Astrocyte (in vitro differentiated cells and primary cell): ENCODE measurements at regions not wholly inside any gene's neighbourhood (a gene's known extent, or its start where the extent isn't known, plus 50 kb on each side); places are given as distances from the start of the nearest gene placed in this dataset.

ENCODE experiments used
- EZH2 ChIP-seq: IDR thresholded peaks from 2 replicates; pipeline ENCODE4 v1.6.1; 2012; ENCODE audit warnings: mild to moderate bottlenecking, low read length, inconsistent platforms; ENCODE audit not compliant: insufficient read depth
- TF ChIP-seq, protein P1 (sequence below): IDR thresholded peaks from 2 replicates; pipeline ENCODE4 v1.5.1; 2011; ENCODE audit warnings: low read depth, mild to moderate bottlenecking, inconsistent platforms, low read length, moderate library complexity; ENCODE audit not compliant: insufficient read depth

DNA sequence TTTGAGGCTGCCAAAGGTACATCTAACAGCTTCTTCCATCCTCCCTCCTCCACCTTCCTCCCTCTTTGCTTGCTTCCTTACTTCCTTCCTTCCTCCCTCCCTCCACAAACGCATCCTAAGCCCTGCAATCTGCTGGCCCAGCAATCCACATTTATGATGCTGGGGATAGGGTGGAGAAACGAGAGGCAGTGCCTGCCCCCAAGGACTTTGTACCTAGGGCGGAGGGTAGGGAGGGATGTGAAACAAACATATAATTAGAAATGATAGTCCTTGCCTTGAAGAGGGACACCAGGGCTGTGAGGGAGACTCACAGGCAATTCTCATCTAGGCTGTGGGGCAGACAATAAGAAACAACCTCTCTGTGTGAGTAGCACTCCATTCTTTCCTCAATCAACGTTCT is 188.3 kb downstream of the ANKRD30B start:
- TF ChIP-seq, protein P1, sequence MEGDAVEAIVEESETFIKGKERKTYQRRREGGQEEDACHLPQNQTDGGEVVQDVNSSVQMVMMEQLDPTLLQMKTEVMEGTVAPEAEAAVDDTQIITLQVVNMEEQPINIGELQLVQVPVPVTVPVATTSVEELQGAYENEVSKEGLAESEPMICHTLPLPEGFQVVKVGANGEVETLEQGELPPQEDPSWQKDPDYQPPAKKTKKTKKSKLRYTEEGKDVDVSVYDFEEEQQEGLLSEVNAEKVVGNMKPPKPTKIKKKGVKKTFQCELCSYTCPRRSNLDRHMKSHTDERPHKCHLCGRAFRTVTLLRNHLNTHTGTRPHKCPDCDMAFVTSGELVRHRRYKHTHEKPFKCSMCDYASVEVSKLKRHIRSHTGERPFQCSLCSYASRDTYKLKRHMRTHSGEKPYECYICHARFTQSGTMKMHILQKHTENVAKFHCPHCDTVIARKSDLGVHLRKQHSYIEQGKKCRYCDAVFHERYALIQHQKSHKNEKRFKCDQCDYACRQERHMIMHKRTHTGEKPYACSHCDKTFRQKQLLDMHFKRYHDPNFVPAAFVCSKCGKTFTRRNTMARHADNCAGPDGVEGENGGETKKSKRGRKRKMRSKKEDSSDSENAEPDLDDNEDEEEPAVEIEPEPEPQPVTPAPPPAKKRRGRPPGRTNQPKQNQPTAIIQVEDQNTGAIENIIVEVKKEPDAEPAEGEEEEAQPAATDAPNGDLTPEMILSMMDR, result no peak
- no peak for TF ChIP-seq EZH2
